WTC11 (cell line): ENCODE measurements at regions not wholly inside any gene's neighbourhood (a gene's known extent, or its start where the extent isn't known, plus 50 kb on each side); places are given as distances from the start of the nearest gene placed in this dataset.

Experiments used
- ATAC-seq: fragments of 200-7000 bp; cut with Tn5 transposase; 2 replicates; pipeline ENCODE4 v1.10.0; 2021; ENCODE audit warnings: mild to moderate bottlenecking, moderate library complexity
- CTCF ChIA-PET: fragments of 300-600 bp; sonication (Branson Sonifier 250); formaldehyde crosslinking; loops from one replicate; lab custom pipeline; 2021; ENCODE audit warnings: antibody characterized with exemption; lab: Charles Lee
- POLR2A ChIA-PET: fragments of 350-600 bp; sonication (Branson Sonifier 250); formaldehyde crosslinking; loops from one replicate; lab custom pipeline; 2021; ENCODE audit warnings: antibody characterized with exemption; lab: Charles Lee
- DNase-seq: peaks from one replicate; pipeline ENCODE4 v3.0.0; 2021; ENCODE audit warnings: low spot score
- H3K27ac Mint-ChIP-seq: 2 replicates; pipeline ENCODE4 v1.8.0; 2021; ENCODE audit warnings: mixed read lengths
- H3K27me3 Mint-ChIP-seq: 2 replicates; pipeline ENCODE4 v1.8.0; 2021; ENCODE audit warnings: low read depth, mild to moderate bottlenecking, moderate library complexity, mixed read lengths
- H3K36me3 Mint-ChIP-seq: 2 replicates; pipeline ENCODE4 v1.8.0; 2021; ENCODE audit warnings: mixed read lengths
- H3K4me1 Mint-ChIP-seq: 2 replicates; pipeline ENCODE4 v1.8.0; 2022; ENCODE audit warnings: mixed read lengths
- H3K4me3 Mint-ChIP-seq: 2 replicates; pipeline ENCODE4 v1.8.0; 2021; ENCODE audit warnings: mild to moderate bottlenecking, moderate library complexity, mixed read lengths
- H3K9me3 Mint-ChIP-seq: 2 replicates; pipeline ENCODE4 v1.8.0; 2021; ENCODE audit warnings: mixed read lengths
- ATF1 ChIP-seq: sonication (generic); formaldehyde crosslinking; IDR thresholded peaks from 2 replicates; pipeline ENCODE4 v1.8.1; 2023; ENCODE audit warnings: mild to moderate bottlenecking, moderate library complexity, missing genetic modification reagents
- ELF4 ChIP-seq: sonication (generic); formaldehyde crosslinking; IDR thresholded peaks from 2 replicates; pipeline ENCODE4 v1.8.1; 2022; ENCODE audit warnings: low read depth, mild to moderate bottlenecking, moderate library complexity, missing genetic modification reagents
- ESRRA ChIP-seq: sonication (generic); formaldehyde crosslinking; IDR thresholded peaks from 2 replicates; pipeline ENCODE4 v1.8.1; 2022; ENCODE audit warnings: mild to moderate bottlenecking, missing genetic modification reagents, borderline replicate concordance
- FOXK1 ChIP-seq: sonication (generic); formaldehyde crosslinking; IDR thresholded peaks from 2 replicates; pipeline ENCODE4 v1.8.0; 2022; ENCODE audit warnings: mild to moderate bottlenecking, moderate library complexity, missing genetic modification reagents
- MXD4 ChIP-seq: fragments of 250-450 bp; sonication (Bioruptor Pico); IDR thresholded peaks from 2 replicates; pipeline ENCODE4 v1.8.0; 2021; ENCODE audit warnings: mild to moderate bottlenecking, moderate library complexity, borderline replicate concordance
- SMAD3 ChIP-seq: sonication (generic); formaldehyde crosslinking; IDR thresholded peaks from 2 replicates; pipeline ENCODE4 v1.8.0; 2022; ENCODE audit warnings: missing genetic modification reagents, mild to moderate bottlenecking, borderline replicate concordance
- TCF7 ChIP-seq: sonication (generic); formaldehyde crosslinking; IDR thresholded peaks from 2 replicates; pipeline ENCODE4 v1.8.0; 2022; ENCODE audit warnings: mild to moderate bottlenecking, low read depth, missing genetic modification reagents, moderate library complexity
- ZNF317 ChIP-seq: sonication (generic); formaldehyde crosslinking; IDR thresholded peaks from 2 replicates; pipeline ENCODE4 v1.8.1; 2023; ENCODE audit warnings: low read depth, mild to moderate bottlenecking, moderate library complexity, missing genetic modification reagents, borderline replicate concordance
- ZNF671 ChIP-seq: fragments of 250-450 bp; sonication (Bioruptor Pico); IDR thresholded peaks from 2 replicates; pipeline ENCODE4 v1.8.0; 2021; ENCODE audit warnings: mild to moderate bottlenecking
- TF ChIP-seq, protein P1 (sequence below): fragments of 250-450 bp; sonication (Bioruptor Pico); conservative IDR thresholded peaks from 2 replicates; pipeline ENCODE4 v1.9.0; 2021; ENCODE audit warnings: mild to moderate bottlenecking
- TF ChIP-seq, protein P2 (sequence below): sonication (generic); formaldehyde crosslinking; IDR thresholded peaks from 2 replicates; pipeline ENCODE4 v1.8.0; 2022; ENCODE audit warnings: missing genetic modification reagents
- TF ChIP-seq, protein P3 (sequence below): sonication (generic); formaldehyde crosslinking; IDR thresholded peaks from 2 replicates; pipeline ENCODE4 v1.8.0; 2022; ENCODE audit warnings: mild to moderate bottlenecking, missing genetic modification reagents
- TF ChIP-seq, protein P4 (sequence below): sonication (generic); formaldehyde crosslinking; IDR thresholded peaks from 2 replicates; pipeline ENCODE4 v1.8.0; 2023; ENCODE audit warnings: missing genetic modification reagents, mild to moderate bottlenecking, borderline replicate concordance
- TF ChIP-seq, protein P5 (sequence below): sonication (generic); formaldehyde crosslinking; IDR thresholded peaks from 2 replicates; pipeline ENCODE4 v1.8.1; 2023; ENCODE audit warnings: mild to moderate bottlenecking, moderate library complexity, missing genetic modification reagents
- TF ChIP-seq, protein P6 (sequence below): sonication (generic); formaldehyde crosslinking; conservative IDR thresholded peaks from 2 replicates; pipeline ENCODE4 v1.8.1; 2022; ENCODE audit warnings: mild to moderate bottlenecking, missing genetic modification reagents
- TF ChIP-seq, protein P7 (sequence below): sonication (generic); formaldehyde crosslinking; IDR thresholded peaks from 2 replicates; pipeline ENCODE4 v1.8.1; 2022; ENCODE audit warnings: low read depth, missing genetic modification reagents, borderline replicate concordance

DNA sequence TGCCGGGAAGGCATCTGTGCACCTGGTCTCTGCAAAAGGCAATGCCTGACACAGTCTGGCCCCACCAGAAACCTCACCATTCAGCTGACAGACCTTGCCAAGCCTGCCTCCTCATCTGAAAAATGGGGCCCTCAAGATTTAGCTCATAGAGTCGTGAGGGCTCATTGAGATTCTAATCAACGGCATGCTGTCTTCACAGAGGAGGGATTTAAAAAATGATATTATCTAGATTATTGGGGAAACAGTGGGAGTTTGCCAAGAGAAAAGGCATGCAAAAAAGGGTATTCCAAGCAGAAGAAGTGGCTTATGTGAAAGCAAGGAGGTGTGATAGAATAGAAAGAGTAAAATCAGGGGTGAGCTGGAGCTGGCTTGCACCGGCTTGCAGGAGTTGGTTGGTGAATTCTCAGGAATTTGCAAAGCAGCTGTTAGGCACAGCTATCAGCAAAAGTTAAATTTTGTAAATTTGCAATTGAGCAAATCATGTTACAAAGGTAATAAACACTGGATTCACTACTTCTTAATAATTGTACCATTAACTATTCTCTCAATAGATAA is 91.7 kb upstream of the WNT4 start (continued):
- TF ChIP-seq ZNF671 (CRISPR knock-in tag) (no peak), FOXK1 (CRISPR knock-in tag) (no peak)

DNA sequence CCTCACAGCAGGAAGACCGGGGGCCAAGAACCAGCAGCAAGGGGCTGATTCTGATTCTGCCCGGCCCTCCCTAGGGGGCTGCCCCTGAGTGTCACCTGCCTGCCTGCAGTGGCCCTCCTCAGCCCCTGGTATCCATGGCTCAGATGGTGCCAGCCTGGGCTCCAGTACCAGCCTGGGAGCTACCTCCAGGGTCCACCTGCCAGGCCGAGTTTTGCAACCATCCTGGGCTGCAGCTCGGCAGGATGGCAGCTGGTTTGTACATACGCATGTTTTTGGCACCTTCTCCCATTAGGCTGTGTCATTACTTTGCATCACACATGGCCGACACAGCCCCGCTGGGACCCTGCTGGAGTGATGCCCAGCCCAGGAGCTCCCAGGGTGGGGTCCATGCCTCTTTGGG is 93.3 kb upstream of the WNT4 start:
- Mint-ChIP-seq H3K36me3 (no peaks in the 10 kb centered on the region), H3K4me1 (peaks cover 7% of the 10 kb centered on the region), H3K27ac (no peak overlapping the region), H3K4me3 (no peak overlapping the region), H3K27me3 (no peaks in the 10 kb centered on the region), H3K9me3 (no peaks in the 10 kb centered on the region)
- ChIA-PET POLR2A (no interaction called here), CTCF (interaction anchor here (0.7 kb wide), 1 partner anchor 10 kb away, joined by 4 read pairs; no protein-coding TSS in a partner anchor)
- ATAC-seq (no peak), DNase-seq (no peak)
- TF ChIP-seq, protein P1, sequence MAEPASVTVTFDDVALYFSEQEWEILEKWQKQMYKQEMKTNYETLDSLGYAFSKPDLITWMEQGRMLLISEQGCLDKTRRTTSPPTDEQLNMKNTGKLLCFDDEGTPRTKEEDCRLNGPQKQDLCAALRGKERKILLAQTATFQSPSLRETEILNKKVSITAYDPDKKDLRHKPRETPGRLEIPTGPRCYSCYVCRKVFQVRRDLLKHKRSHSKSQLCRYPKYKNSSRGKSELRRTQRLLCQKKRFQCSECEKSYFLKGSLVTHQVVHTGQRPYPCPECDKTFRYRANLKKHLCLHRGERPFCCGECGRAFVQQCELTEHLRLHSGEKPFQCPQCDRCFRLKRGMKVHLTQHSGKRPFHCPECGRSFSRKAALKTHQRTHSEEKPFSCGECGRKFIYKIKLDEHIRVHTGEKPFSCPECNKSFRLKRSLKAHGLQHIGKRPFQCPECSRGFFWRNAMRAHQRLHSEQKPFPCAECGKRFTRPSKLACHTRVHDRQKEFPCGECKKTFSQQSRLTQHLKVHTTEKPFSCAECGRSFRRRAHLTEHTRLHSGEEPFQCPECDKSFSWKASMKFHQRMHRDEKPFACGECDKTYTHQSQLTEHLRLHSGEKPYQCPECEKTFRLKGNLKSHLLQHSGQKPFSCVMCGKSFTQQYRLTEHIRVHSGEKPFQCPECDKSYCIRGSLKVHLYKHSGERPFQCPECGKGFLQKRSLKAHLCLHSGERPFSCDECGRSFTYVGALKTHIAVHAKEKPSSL (CRISPR knock-in tag): no peak
- TF ChIP-seq, protein P2, sequence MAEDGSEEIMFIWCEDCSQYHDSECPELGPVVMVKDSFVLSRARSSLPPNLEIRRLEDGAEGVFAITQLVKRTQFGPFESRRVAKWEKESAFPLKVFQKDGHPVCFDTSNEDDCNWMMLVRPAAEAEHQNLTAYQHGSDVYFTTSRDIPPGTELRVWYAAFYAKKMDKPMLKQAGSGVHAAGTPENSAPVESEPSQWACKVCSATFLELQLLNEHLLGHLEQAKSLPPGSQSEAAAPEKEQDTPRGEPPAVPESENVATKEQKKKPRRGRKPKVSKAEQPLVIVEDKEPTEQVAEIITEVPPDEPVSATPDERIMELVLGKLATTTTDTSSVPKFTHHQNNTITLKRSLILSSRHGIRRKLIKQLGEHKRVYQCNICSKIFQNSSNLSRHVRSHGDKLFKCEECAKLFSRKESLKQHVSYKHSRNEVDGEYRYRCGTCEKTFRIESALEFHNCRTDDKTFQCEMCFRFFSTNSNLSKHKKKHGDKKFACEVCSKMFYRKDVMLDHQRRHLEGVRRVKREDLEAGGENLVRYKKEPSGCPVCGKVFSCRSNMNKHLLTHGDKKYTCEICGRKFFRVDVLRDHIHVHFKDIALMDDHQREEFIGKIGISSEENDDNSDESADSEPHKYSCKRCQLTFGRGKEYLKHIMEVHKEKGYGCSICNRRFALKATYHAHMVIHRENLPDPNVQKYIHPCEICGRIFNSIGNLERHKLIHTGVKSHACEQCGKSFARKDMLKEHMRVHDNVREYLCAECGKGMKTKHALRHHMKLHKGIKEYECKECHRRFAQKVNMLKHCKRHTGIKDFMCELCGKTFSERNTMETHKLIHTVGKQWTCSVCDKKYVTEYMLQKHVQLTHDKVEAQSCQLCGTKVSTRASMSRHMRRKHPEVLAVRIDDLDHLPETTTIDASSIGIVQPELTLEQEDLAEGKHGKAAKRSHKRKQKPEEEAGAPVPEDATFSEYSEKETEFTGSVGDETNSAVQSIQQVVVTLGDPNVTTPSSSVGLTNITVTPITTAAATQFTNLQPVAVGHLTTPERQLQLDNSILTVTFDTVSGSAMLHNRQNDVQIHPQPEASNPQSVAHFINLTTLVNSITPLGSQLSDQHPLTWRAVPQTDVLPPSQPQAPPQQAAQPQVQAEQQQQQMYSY: peak; percentile 76

DNA sequence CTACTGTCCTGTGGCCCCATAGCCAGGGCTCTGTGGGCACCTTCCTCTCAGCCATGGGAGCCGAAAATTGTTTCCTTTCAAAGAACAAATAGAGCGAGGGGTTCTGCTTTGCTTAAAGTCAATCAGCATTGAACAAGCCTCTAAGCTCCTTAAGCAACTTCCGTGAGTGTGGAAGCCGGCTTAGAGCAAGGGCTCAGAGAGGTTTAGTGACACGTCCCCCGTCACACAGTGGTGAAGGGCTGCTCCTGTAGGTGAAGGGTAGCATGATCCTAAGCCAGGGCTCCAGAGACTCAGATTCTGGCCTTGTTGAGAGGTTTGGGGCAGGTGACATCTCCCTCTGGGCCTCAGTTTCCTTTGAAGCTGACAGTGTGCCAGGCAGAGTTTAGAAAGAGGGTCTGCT is 94.0 kb upstream of the WNT4 start:
- Mint-ChIP-seq H3K27ac (no peak overlapping the region), H3K36me3 (no peaks in the 10 kb centered on the region), H3K4me1 (peaks cover 7% of the 10 kb centered on the region), H3K9me3 (no peaks in the 10 kb centered on the region), H3K27me3 (no peaks in the 10 kb centered on the region), H3K4me3 (no peak overlapping the region)
- DNase-seq (no peak), ATAC-seq (no peak)
- TF ChIP-seq, protein P3, sequence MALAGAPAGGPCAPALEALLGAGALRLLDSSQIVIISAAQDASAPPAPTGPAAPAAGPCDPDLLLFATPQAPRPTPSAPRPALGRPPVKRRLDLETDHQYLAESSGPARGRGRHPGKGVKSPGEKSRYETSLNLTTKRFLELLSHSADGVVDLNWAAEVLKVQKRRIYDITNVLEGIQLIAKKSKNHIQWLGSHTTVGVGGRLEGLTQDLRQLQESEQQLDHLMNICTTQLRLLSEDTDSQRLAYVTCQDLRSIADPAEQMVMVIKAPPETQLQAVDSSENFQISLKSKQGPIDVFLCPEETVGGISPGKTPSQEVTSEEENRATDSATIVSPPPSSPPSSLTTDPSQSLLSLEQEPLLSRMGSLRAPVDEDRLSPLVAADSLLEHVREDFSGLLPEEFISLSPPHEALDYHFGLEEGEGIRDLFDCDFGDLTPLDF (CRISPR knock-in tag): no peak
- TF ChIP-seq SMAD3: no peak
- TF ChIP-seq, protein P4, sequence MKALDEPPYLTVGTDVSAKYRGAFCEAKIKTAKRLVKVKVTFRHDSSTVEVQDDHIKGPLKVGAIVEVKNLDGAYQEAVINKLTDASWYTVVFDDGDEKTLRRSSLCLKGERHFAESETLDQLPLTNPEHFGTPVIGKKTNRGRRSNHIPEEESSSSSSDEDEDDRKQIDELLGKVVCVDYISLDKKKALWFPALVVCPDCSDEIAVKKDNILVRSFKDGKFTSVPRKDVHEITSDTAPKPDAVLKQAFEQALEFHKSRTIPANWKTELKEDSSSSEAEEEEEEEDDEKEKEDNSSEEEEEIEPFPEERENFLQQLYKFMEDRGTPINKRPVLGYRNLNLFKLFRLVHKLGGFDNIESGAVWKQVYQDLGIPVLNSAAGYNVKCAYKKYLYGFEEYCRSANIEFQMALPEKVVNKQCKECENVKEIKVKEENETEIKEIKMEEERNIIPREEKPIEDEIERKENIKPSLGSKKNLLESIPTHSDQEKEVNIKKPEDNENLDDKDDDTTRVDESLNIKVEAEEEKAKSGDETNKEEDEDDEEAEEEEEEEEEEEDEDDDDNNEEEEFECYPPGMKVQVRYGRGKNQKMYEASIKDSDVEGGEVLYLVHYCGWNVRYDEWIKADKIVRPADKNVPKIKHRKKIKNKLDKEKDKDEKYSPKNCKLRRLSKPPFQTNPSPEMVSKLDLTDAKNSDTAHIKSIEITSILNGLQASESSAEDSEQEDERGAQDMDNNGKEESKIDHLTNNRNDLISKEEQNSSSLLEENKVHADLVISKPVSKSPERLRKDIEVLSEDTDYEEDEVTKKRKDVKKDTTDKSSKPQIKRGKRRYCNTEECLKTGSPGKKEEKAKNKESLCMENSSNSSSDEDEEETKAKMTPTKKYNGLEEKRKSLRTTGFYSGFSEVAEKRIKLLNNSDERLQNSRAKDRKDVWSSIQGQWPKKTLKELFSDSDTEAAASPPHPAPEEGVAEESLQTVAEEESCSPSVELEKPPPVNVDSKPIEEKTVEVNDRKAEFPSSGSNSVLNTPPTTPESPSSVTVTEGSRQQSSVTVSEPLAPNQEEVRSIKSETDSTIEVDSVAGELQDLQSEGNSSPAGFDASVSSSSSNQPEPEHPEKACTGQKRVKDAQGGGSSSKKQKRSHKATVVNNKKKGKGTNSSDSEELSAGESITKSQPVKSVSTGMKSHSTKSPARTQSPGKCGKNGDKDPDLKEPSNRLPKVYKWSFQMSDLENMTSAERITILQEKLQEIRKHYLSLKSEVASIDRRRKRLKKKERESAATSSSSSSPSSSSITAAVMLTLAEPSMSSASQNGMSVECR: no peak
- TF ChIP-seq ATF1 (CRISPR knock-in tag): no peak
- TF ChIP-seq, protein P5, sequence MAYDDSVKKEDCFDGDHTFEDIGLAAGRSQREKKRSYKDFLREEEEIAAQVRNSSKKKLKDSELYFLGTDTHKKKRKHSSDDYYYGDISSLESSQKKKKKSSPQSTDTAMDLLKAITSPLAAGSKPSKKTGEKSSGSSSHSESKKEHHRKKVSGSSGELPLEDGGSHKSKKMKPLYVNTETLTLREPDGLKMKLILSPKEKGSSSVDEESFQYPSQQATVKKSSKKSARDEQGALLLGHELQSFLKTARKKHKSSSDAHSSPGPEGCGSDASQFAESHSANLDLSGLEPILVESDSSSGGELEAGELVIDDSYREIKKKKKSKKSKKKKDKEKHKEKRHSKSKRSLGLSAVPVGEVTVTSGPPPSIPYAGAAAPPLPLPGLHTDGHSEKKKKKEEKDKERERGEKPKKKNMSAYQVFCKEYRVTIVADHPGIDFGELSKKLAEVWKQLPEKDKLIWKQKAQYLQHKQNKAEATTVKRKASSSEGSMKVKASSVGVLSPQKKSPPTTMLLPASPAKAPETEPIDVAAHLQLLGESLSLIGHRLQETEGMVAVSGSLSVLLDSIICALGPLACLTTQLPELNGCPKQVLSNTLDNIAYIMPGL (CRISPR knock-in tag): no peak
- no peak for TF ChIP-seq TCF7
- TF ChIP-seq ESRRA (CRISPR knock-in tag): no peak
- TF ChIP-seq ELF4 (CRISPR knock-in tag): no peak
- no peak for TF ChIP-seq ZNF317
- TF ChIP-seq, protein P6, sequence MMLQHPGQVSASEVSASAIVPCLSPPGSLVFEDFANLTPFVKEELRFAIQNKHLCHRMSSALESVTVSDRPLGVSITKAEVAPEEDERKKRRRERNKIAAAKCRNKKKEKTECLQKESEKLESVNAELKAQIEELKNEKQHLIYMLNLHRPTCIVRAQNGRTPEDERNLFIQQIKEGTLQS: no peak
- TF ChIP-seq, protein P7, sequence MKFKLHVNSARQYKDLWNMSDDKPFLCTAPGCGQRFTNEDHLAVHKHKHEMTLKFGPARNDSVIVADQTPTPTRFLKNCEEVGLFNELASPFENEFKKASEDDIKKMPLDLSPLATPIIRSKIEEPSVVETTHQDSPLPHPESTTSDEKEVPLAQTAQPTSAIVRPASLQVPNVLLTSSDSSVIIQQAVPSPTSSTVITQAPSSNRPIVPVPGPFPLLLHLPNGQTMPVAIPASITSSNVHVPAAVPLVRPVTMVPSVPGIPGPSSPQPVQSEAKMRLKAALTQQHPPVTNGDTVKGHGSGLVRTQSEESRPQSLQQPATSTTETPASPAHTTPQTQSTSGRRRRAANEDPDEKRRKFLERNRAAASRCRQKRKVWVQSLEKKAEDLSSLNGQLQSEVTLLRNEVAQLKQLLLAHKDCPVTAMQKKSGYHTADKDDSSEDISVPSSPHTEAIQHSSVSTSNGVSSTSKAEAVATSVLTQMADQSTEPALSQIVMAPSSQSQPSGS (CRISPR knock-in tag): no peak
- no peak for TF ChIP-seq MXD4
- CTCF ChIA-PET: interaction anchor here (0.7 kb wide), 1 partner anchor 9 kb away, joined by 4 read pairs; no protein-coding TSS in a partner anchor
- POLR2A ChIA-PET: no interaction called here
